ENCODE measurements at regions not wholly inside any gene's neighbourhood (a gene's known extent, or its start where the extent isn't known, plus 50 kb on each side); places are given as distances from the start of the nearest gene placed in this dataset.

DNA sequence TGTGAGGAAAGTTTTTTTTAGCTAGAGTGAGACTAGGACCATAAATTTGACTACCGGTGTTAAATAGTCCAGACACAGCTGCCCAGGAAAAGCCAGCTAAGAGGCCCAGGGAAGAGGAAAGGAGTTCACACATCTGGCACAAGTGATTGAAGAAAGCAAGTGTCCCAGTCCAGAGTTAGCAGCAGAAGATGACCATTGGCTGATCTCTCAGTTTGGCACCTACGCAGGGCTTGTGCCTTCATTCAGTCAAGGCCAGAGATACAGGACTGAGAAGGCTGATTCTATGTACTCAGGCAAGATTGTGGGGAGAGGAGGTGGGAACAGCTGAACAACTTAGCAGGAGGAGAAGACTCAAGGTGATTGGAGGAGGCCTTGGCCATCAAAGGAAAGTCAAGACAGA lies 575.0 kb upstream of the KLF12 start:
- TF ChIP-seq CTCF (IDR thresholded peaks at IDR 0.05; ENCODE audit: low read depth, low read length, poor library complexity, severe bottlenecking) = no peak
- TF ChIP-seq EZH2phosphoT487 (IDR thresholded peaks at IDR 0.05; ENCODE audit: borderline replicate concordance, low read length) = no peak
